Panc1 (cell line): ENCODE measurements at regions not wholly inside any gene's neighbourhood (a gene's known extent, or its start where the extent isn't known, plus 50 kb on each side); places are given as distances from the start of the nearest gene placed in this dataset.

Experiments
- ATAC-seq: fragments of 200-7000 bp; cut with Tn5 transposase; 2 replicates; pipeline ENCODE4 v1.9.1; 2020; ENCODE audit warnings: mild to moderate bottlenecking, moderate library complexity
- BruUV-seq: library from RNA; stranded (reverse); fragments of 400-500 nt; replicated peaks from 2 replicates; lab custom pipeline; 2021; lab: Mats Ljungman, UMichigan
- CTCF ChIA-PET: fragments of 300-600 bp; sonication (Branson Sonifier 250); formaldehyde crosslinking; loops from one replicate; lab custom pipeline; 2022; ENCODE audit warnings: antibody characterized with exemption; lab: Charles Lee
- POLR2A ChIA-PET: fragments of 300-600 bp; sonication (Branson Sonifier 250); formaldehyde crosslinking; loops from one replicate; lab custom pipeline; 2022; ENCODE audit warnings: antibody characterized with exemption; lab: Charles Lee
- DNase-seq: peaks from one replicate; pipeline ENCODE4 v3.0.0-alpha.2; 2010; ENCODE audit warnings: low read depth, low spot score
- H3K27ac ChIP-seq: 2 replicates; pipeline ENCODE4 v1.5.1; 2011; ENCODE audit warnings: mild to moderate bottlenecking, low read length, inconsistent platforms
- H3K27me3 ChIP-seq: fragments of 200-500 bp; sonication (Bioruptor generic); 2 replicates; pipeline ENCODE4 v1.6.0; 2014; ENCODE audit warnings: low read length, inconsistent platforms; ENCODE audit not compliant: control insufficient read depth, insufficient read depth
- H3K36me3 ChIP-seq: fragments of 200-500 bp; sonication (Bioruptor generic); 2 replicates; pipeline ENCODE4 v1.5.1; 2014; ENCODE audit warnings: inconsistent platforms, mild to moderate bottlenecking, low read length, moderate library complexity; ENCODE audit not compliant: control insufficient read depth, insufficient read depth
- H3K4me1 ChIP-seq: 2 replicates; pipeline ENCODE4 v1.5.1; 2011; ENCODE audit warnings: inconsistent platforms, mild to moderate bottlenecking, low read length, moderate library complexity; ENCODE audit not compliant: control insufficient read depth, insufficient read depth
- H3K4me3 ChIP-seq, 2 experiments: 2 replicates each; pipeline ENCODE4 v1.5.1; 2011 to 2012; ENCODE audit warnings: low read depth in 2 of 2, low read length in 2 of 2, mild to moderate bottlenecking in 2 of 2, inconsistent platforms in 1 of 2, moderate library complexity in 1 of 2
- H3K9me3 ChIP-seq: fragments of 200-500 bp; sonication (Bioruptor generic); 2 replicates; pipeline ENCODE4 v1.5.1; 2014; ENCODE audit warnings: low read depth, mild to moderate bottlenecking, inconsistent platforms, low read length, moderate library complexity; ENCODE audit not compliant: control insufficient read depth, insufficient read depth
- POLR2AphosphoS5 ChIP-seq: IDR thresholded peaks from 2 replicates; pipeline ENCODE4 v1.6.1; 2012; ENCODE audit warnings: mild to moderate bottlenecking, low read depth, low read length, moderate library complexity
- REST ChIP-seq, 2 experiments: IDR thresholded peaks; 2 replicates each; pipeline ENCODE4 v1.6.1; 2011 to 2012; ENCODE audit warnings: low read depth in 2 of 2, control low read depth in 1 of 2, low read length in 1 of 2, mild to moderate bottlenecking in 1 of 2, moderate library complexity in 1 of 2; ENCODE audit not compliant: insufficient read depth in 1 of 2
- SIN3A ChIP-seq: IDR thresholded peaks from 2 replicates; pipeline ENCODE4 v1.6.1; 2012; ENCODE audit warnings: low read depth, mild to moderate bottlenecking, low read length, moderate library complexity, borderline replicate concordance; ENCODE audit not compliant: insufficient read depth
- TCF7L2 ChIP-seq: IDR thresholded peaks from 2 replicates; pipeline ENCODE4 v1.6.1; 2011; ENCODE audit warnings: mild to moderate bottlenecking, low read depth, low read length, inconsistent platforms
- in situ Hi-C: cut with HindIII; loops from 2 replicates; pipeline ENCODE4 v1.10.0; 2016; ENCODE audit warnings: low sequenced_read_pairs, low pct_unique_long_range_greater_than_20kb
- intact Hi-C: fragments of 100-400 bp; cut with micrococcal nuclease; formaldehyde crosslinking; loops from one replicate; pipeline ENCODE4 v1.10.0; 2022; ENCODE audit not compliant: unreplicated experiment
- TF ChIP-seq, protein P1 (sequence below): fragments of 450-650 bp; IDR thresholded peaks from 2 replicates; pipeline ENCODE4 v1.5.1; 2017; ENCODE audit warnings: mild to moderate bottlenecking

DNA sequence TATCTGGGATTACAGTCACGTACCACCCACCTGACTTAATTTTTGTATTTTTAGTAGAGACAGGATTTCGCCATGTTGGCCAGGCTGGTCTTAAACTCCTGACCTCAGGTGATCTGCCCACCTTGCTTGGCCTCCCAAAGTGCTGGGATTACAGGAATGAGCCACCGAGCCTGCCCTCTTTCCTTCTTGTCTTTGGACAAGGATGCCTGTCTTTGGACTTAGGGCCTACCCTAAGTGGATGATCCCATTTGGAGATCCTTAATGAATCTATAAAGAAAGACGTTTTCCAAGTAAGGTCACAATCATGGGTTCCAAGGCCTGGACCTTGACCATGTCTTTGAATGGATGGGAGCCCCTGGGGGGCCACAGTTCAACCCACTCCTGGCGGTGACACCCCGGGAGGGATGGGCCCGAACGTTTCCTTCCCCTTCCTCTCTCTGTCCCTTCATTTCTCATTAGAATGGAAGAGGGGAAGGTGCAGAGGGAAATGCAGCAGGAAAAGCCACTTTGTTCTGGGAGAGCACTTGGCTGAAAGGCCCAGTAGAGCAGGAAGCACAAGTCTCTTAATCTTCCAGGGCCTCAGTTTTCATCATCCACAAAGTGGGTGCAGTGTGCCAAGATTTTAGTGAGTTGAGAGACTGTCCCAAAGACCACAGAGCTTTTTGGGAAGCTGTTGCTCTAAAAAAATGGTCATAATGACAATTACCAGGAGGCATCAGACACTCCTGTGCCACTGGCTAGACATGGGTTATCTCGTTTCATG lies 353.3 kb downstream of the SEC14L1 start:
- in situ Hi-C loops (no loop called here), intact Hi-C loops (loop anchor here (2.0 to 10.0 kb wide), 2 partner anchors 69 to 163 kb away; no protein-coding TSS in a partner anchor)
- Histone ChIP-seq H3K27me3 (no peaks in the 10 kb centered on the region), H3K4me1 (peaks cover 9% of the 10 kb centered on the region), H3K4me3 (no peak overlapping the region), H3K36me3 (peaks cover 31% of the 10 kb centered on the region), H3K9me3 (no peaks in the 10 kb centered on the region), H3K27ac (peak overlapping the region; percentile 5; the same call in 1 of the 2 replicates)
- CTCF ChIA-PET = interaction anchor here (0.5 to 1.2 kb wide), 2 partner anchors 64 to 162 kb away, joined by 3 to 4 read pairs; no protein-coding TSS in a partner anchor
- TF ChIP-seq, protein P1, sequence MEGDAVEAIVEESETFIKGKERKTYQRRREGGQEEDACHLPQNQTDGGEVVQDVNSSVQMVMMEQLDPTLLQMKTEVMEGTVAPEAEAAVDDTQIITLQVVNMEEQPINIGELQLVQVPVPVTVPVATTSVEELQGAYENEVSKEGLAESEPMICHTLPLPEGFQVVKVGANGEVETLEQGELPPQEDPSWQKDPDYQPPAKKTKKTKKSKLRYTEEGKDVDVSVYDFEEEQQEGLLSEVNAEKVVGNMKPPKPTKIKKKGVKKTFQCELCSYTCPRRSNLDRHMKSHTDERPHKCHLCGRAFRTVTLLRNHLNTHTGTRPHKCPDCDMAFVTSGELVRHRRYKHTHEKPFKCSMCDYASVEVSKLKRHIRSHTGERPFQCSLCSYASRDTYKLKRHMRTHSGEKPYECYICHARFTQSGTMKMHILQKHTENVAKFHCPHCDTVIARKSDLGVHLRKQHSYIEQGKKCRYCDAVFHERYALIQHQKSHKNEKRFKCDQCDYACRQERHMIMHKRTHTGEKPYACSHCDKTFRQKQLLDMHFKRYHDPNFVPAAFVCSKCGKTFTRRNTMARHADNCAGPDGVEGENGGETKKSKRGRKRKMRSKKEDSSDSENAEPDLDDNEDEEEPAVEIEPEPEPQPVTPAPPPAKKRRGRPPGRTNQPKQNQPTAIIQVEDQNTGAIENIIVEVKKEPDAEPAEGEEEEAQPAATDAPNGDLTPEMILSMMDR = no peak
- TF ChIP-seq POLR2AphosphoS5 = no peak
- TF ChIP-seq SIN3A = no peak
- no peak for ATAC-seq
- DNase-seq = no peak
- BruUV-seq = TSS peak; percentile 26
- POLR2A ChIA-PET = no interaction called here

GRCh38 chr17:77494664-77495435 lies 354.1 kb downstream of the SEC14L1 start:
- in situ Hi-C loops = no loop called here

More at GRCh38 chr17:77494664-77495435, 354.1 kb downstream of the SEC14L1 start:
- no peaks in the 10 kb centered on the region for H3K9me3 ChIP-seq
- no peak overlapping the region for H3K4me3 ChIP-seq
- H3K36me3 ChIP-seq = peaks cover 29% of the 10 kb centered on the region
- intact Hi-C loops = loop anchor here (2.0 to 10.0 kb wide), 2 partner anchors 70 to 164 kb away; no protein-coding TSS in a partner anchor
- peak; percentile 50 for DNase-seq
- no peaks in the 10 kb centered on the region for H3K27me3 ChIP-seq
- peaks cover 9% of the 10 kb centered on the region for H3K4me1 ChIP-seq
- ChIA-PET POLR2A (no interaction called here), CTCF (interaction anchor here (0.5 to 1.2 kb wide), 2 partner anchors 65 to 163 kb away, joined by 3 to 4 read pairs; no protein-coding TSS in a partner anchor)
- BruUV-seq = no TSS peak
- peak; percentile 79 for ATAC-seq
- TF ChIP-seq TCF7L2 (no peak), SIN3A (no peak), REST (IDR thresholded peaks at IDR 0.05; ENCODE audit: insufficient read depth in 1 of 2, low read depth in 2 of 2, low read length in 1 of 2) (no peak), POLR2AphosphoS5 (peak; percentile 59)
- TF ChIP-seq, protein P1 = peak; percentile 97
- no peak overlapping the region; the same call in 1 of the 2 replicates for H3K27ac ChIP-seq
